ENCODE measurements at regions not wholly inside any gene's neighbourhood (a gene's known extent, or its start where the extent isn't known, plus 50 kb on each side); places are given as distances from the start of the nearest gene placed in this dataset.

GRCh38 chr2:220660277-220661145, 911.6 kb downstream of the EPHA4 start:
- no peak for DNase-seq

GRCh38 chr2:220662431-220662830, 909.7 kb downstream of the EPHA4 start:
- DNase-seq, result no peak

GRCh38 chr2:220663065-220663464, 909.0 kb downstream of the EPHA4 start:
- DNase-seq, result no peak

- no peak for DNase-seq
Observed at GRCh38 chr2:220664272-220665107, 907.6 kb downstream of the EPHA4 start.

GRCh38 chr2:220665108-220665471, 907.0 kb downstream of the EPHA4 start:
- DNase-seq, result no peak

- DNase-seq, result no peak
Observed at GRCh38 chr2:220669324-220669723, 902.8 kb downstream of the EPHA4 start.

GRCh38 chr2:220670511-220670910, 901.6 kb downstream of the EPHA4 start:
- no peak for DNase-seq

- DNase-seq, result no peak
Observed at GRCh38 chr2:220673151-220673874, 898.8 kb downstream of the EPHA4 start.

- DNase-seq, result no peak
Observed at GRCh38 chr2:220674033-220674432, 898.1 kb downstream of the EPHA4 start.

- DNase-seq, result no peak
Observed at GRCh38 chr2:220676695-220677094, 895.4 kb downstream of the EPHA4 start.

- DNase-seq, result no peak
Observed at GRCh38 chr2:220678943-220679342, 893.2 kb downstream of the EPHA4 start.

- no peak for DNase-seq
Observed at GRCh38 chr2:220682616-220683015, 889.5 kb downstream of the EPHA4 start.

GRCh38 chr2:220684099-220684498, 888.0 kb downstream of the EPHA4 start:
- no peak for DNase-seq

GRCh38 chr2:220687231-220687843, 884.8 kb downstream of the EPHA4 start:
- peak; percentile 57 for DNase-seq

GRCh38 chr2:220695397-220696279, 876.5 kb downstream of the EPHA4 start:
- peak; percentile 7 for DNase-seq

GRCh38 chr2:220696280-220696669, 875.8 kb downstream of the EPHA4 start:
- no peak for DNase-seq

- no peak for DNase-seq
Observed at GRCh38 chr2:220697011-220697410, 875.1 kb downstream of the EPHA4 start.

GRCh38 chr2:220701115-220701514, 871.0 kb downstream of the EPHA4 start:
- no peak for DNase-seq

GRCh38 chr2:220703279-220703678, 868.8 kb downstream of the EPHA4 start:
- no peak for DNase-seq

GRCh38 chr2:220704081-220704480, 868.0 kb downstream of the EPHA4 start:
- no peak for DNase-seq

- DNase-seq, result no peak
Observed at GRCh38 chr2:220704810-220705209, 867.3 kb downstream of the EPHA4 start.

GRCh38 chr2:220705678-220706077, 866.4 kb downstream of the EPHA4 start:
- no peak for DNase-seq

All from hindlimb muscle (tissue), 1 donor.